ENCODE measurements at regions not wholly inside any gene's neighbourhood (a gene's known extent, or its start where the extent isn't known, plus 50 kb on each side); places are given as distances from the start of the nearest gene placed in this dataset.

DNA sequence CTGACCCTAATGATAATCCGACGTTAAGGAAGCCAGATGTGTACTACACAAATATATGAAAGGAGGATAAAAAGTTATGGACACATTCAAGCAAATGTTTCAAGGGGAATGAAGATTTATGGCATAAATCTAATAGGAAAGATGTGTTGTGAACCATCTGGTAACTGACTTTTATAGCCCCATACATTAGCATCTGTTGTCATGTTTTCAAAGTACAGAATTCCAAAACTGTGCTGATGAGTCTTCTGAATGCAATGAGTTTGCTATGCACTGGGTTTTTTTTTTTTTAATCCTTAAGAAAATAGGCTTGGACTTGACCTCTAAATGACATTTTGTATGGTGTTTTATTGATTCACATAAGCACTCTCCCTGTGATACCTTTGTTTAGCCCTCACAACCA, 158.5 kb upstream of the ESRRG start:
- TF ChIP-seq POLR2A (IDR thresholded peaks at IDR 0.05), result no peak
- no peak for TF ChIP-seq EP300 (IDR thresholded peaks at IDR 0.05; ENCODE audit: low read depth)
- no peak for TF ChIP-seq POLR2AphosphoS5 (IDR thresholded peaks at IDR 0.05)
- TF ChIP-seq, protein P1, sequence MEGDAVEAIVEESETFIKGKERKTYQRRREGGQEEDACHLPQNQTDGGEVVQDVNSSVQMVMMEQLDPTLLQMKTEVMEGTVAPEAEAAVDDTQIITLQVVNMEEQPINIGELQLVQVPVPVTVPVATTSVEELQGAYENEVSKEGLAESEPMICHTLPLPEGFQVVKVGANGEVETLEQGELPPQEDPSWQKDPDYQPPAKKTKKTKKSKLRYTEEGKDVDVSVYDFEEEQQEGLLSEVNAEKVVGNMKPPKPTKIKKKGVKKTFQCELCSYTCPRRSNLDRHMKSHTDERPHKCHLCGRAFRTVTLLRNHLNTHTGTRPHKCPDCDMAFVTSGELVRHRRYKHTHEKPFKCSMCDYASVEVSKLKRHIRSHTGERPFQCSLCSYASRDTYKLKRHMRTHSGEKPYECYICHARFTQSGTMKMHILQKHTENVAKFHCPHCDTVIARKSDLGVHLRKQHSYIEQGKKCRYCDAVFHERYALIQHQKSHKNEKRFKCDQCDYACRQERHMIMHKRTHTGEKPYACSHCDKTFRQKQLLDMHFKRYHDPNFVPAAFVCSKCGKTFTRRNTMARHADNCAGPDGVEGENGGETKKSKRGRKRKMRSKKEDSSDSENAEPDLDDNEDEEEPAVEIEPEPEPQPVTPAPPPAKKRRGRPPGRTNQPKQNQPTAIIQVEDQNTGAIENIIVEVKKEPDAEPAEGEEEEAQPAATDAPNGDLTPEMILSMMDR (IDR thresholded peaks at IDR 0.05), result no peak
